LNCaP clone FGC (cell line): ENCODE measurements at regions not wholly inside any gene's neighbourhood (a gene's known extent, or its start where the extent isn't known, plus 50 kb on each side); places are given as distances from the start of the nearest gene placed in this dataset.

Source experiments
- DNase-seq: peaks from one replicate; pipeline ENCODE4 v3.0.0-alpha.2; 2011; ENCODE audit warnings: low read depth
- H3K4me3 ChIP-seq: 2 replicates; pipeline ENCODE4 v1.5.1; 2011; ENCODE audit warnings: mild to moderate bottlenecking, low read depth, low read length, control low read depth
- CTCF ChIP-seq: IDR thresholded peaks from 2 replicates; pipeline ENCODE4 v1.5.1; 2012; ENCODE audit warnings: mild to moderate bottlenecking; ENCODE audit not compliant: control insufficient read depth, insufficient read depth; ENCODE audit errors: extremely low read depth

- H3K4me3 ChIP-seq = no peak overlapping the region
- DNase-seq = no peak
- TF ChIP-seq CTCF = no peak
Measured at GRCh38 chr12:38155526-38156496, 160.8 kb upstream of the ALG10B start.

- H3K4me3 ChIP-seq = no peak overlapping the region
- DNase-seq = no peak
- no peak for TF ChIP-seq CTCF
Measured at GRCh38 chr12:38156497-38157245, 159.9 kb upstream of the ALG10B start.

GRCh38 chr12:38157274-38157932 lies 159.2 kb upstream of the ALG10B start:
- TF ChIP-seq CTCF = no peak
- H3K4me3 ChIP-seq = 0 out of 2 replicates have a peak overlapping the region, but pooled peaks have one; percentile 13
- DNase-seq = no peak

GRCh38 chr12:38157933-38158401 lies 158.6 kb upstream of the ALG10B start:
- H3K4me3 ChIP-seq = no peak overlapping the region
- no peak for DNase-seq
- no peak for TF ChIP-seq CTCF

GRCh38 chr12:38158428-38159091 lies 158.0 kb upstream of the ALG10B start:
- no peak for TF ChIP-seq CTCF
- no peak for DNase-seq
- no peak overlapping the region for H3K4me3 ChIP-seq

- no peak overlapping the region for H3K4me3 ChIP-seq
- no peak for DNase-seq
Measured at GRCh38 chr12:38159092-38159551, 157.5 kb upstream of the ALG10B start.

More at GRCh38 chr12:38159092-38159551, 157.5 kb upstream of the ALG10B start:
- no peak for TF ChIP-seq CTCF
